Posterior vena cava (tissue), 2 donors: ENCODE measurements at regions not wholly inside any gene's neighbourhood (a gene's known extent, or its start where the extent isn't known, plus 50 kb on each side); places are given as distances from the start of the nearest gene placed in this dataset.
"Not testable (repeated sequence)": the region's sequence is repeated elsewhere in the genome, so short reads cannot be mapped to it uniquely, and the experiment has no call there.

Experiments used
- DNase-seq: peaks from one replicate; pipeline ENCODE4 v3.0.0-alpha.2; 2020; ENCODE audit warnings: low spot score
- intact Hi-C, 2 donors: fragments of 100-400 bp; cut with DNase I; formaldehyde crosslinking; loops; one replicate each; pipeline versions ENCODE4 v1.14.1 to v1.14.2; 2022 to 2023
- donor health status: DM: yes; HTN: yes; CAD: no.
- donor health status: DM: yes; HTN: yes; CAD: no.

DNA sequence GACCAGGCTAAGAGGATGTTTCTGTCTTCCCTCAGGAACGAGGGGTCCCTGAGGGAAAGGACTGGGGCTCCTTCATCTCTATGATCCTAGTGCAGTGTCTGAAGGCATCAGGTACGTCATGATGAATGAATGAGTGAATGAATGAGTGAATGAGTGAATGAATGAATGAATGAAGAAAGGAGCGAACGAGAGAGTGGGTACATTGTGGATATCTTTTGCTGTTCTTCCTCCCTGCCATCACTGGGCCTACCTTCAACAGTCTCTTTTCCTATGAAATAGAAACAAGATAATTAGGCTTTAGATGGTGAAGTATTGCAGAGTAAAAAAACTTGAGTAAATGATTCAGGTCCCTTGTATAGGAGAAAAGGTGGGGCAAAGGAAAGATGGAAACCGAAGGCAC is 111.3 kb upstream of the CRHR1 start:
- no peak for DNase-seq
- intact Hi-C loops, result no loop called here

- DNase-seq, intact Hi-C loops: not testable (repeated sequence)
Measured at GRCh38 chr17:45673759-45674158, 110.4 kb upstream of the CRHR1 start.

- intact Hi-C loops, result no loop called here
- peak; percentile 37 for DNase-seq
Measured at GRCh38 chr17:45675012-45675411, 109.1 kb upstream of the CRHR1 start.

DNA sequence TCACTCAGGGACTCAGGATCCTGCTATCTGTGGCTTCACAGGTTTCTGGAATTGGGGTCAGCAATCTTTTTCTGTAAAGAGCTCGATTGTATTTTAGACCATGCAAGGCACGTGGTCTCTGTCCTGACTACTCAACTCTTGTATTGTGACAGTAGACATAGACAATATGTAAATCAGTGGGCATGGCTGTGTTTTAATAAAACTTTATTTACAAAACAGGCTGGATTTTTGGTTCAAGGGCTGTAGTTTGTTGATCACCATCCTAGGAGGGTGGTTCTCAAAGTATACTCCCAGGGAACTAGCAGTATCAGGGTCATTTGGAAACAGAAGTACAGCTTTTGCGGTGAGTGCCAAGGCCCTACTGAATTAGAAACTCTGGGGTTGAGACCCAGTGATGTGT is 108.2 kb upstream of the CRHR1 start:
- intact Hi-C loops, result no loop called here
- DNase-seq, result no peak

- intact Hi-C loops, result no loop called here
Measured at GRCh38 chr17:45676695-45677094, 107.4 kb upstream of the CRHR1 start.

GRCh38 chr17:45677770-45678169 is 106.3 kb upstream of the CRHR1 start:
- intact Hi-C loops, result no loop called here
- peak; percentile 53 for DNase-seq

More at GRCh38 chr17:45676695-45677094, 107.4 kb upstream of the CRHR1 start:
- DNase-seq, result peak; percentile 32

DNA sequence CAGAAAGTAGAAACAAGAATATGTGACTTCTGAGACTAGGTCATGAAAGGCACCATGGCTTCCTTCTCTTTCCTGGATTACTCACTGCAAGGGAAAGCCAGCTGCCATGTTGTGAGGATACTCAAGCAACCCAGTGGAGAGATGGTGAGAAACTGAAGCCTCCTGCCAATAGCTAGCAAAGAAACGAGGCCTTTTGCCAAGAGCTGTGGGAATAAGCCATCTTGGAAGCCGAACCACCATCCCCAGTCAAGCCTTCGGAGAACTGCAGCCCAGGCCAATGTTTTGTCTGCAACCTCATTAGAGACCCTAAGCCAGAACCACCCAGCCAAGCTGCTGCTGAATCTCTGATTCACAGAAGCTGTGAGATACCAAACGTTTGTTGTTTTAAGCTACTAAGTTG is 104.7 kb upstream of the CRHR1 start:
- intact Hi-C loops, result no loop called here
- DNase-seq, result no peak

DNA sequence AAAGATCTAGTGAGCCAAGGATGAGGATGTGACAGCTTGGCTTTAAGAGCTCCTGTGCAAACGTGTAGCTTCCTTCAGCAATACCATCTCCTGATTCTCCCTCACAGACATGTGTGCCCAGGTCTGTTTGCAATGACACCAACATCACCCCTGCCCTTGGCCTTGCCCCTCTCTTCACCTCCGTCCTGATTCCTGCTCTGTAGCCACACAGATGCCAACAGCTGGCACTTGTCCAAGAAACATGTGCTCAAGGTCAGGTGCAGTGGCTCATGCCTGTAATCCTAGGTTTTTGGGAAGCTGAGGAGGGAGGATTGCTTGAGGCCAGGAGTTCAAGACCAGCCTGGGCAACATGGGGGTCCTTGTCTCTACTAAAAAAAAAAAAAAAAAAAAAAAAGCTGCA is 103.8 kb upstream of the CRHR1 start:
- intact Hi-C loops, result no loop called here
- DNase-seq, result no peak

- no peak for DNase-seq
- intact Hi-C loops, result no loop called here
Measured at GRCh38 chr17:45681706-45682105, 102.4 kb upstream of the CRHR1 start.

DNA sequence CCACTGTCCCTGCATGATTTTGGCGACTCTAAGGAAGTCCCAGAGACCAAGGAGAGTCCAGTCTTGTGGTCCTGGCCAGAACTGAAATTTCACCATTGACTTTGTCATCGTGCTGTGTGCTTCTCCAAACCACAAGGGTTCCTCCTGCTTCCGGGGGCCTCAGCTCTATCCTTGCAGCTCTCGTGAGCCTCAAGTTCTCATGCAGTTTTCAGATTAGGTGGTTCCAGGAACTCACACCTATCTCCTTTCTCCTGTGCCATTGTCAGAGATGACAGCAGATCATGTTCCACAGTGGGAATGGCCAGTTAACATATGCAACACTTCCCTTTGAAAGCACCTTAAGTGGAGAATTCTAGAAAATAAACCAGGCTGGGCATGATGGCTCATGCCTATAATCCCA is 97.9 kb upstream of the CRHR1 start:
- intact Hi-C loops, result loop anchor here in 1 of 2 donors (5.0 kb wide), 1 partner anchor 684 kb away; no protein-coding TSS in a partner anchor
- DNase-seq, result no peak

GRCh38 chr17:45687594-45687993 is 96.5 kb upstream of the CRHR1 start:
- intact Hi-C loops, result loop anchor here in 1 of 2 donors (5.0 kb wide), 1 partner anchor 685 kb away; no protein-coding TSS in a partner anchor
- DNase-seq, result no peak

DNA sequence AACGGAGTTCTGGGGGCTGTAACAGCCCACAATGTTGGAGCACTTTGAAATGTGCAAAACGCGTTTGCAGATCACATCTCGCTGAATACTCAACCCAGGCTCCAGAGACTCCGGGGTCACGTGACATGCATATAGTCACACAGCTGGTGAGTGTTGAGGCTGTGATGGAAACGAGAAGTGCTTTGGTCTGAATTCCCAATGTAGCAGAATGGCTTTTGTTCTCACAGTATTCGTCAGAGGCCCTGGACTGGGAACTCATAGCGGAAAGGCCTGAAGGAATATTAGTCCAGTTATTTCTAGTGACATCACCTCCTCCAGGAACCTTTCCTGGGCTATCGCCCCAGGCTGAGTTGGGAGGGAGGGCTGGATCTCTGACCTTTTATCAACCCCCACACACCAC is 95.8 kb upstream of the CRHR1 start:
- no peak for DNase-seq
- intact Hi-C loops, result loop anchor here in 1 of 2 donors (5.0 kb wide), 1 partner anchor 686 kb away; no protein-coding TSS in a partner anchor

DNA sequence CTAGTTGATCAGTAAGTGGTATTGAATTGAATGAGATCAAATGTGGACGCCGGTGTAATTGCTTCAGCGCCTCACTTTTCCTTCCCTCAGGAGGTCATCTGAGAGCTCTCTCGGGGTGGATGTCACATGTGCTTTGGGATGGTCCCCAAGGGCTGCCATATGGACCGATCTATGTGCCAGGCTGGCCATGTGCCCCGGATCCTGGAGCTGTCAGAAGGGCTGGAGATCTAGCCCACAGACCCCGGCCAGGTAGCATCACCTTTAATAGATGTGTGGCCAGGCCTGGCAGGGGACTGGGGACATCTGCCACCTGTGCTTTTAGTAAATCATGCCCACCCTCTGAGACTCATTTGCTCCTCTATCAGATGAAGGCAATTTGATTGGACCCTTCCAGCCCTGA is 95.3 kb upstream of the CRHR1 start:
- peak; percentile 63 for DNase-seq
- intact Hi-C loops, result loop anchor here in 1 of 2 donors (5.0 kb wide), 1 partner anchor 687 kb away; no protein-coding TSS in a partner anchor

DNA sequence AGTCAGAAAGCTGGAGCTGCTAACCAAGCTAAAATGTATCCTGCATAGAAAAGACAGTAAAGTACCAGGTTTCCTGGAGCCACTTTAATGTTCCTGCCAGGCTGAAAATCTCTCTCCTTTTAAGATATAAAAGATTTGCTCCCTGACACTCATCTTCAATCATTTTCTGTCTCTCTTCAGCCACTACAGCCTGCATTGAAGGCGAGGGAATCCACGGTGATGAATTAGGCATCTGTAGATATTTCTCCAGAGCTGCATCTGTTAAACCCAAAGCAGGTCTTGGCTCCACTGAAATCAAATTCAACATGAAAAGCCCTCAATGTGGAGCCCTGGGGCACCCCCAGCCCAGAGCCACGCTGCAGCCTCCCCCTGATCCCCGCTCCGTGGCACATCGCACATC is 94.7 kb upstream of the CRHR1 start:
- no peak for DNase-seq
- intact Hi-C loops, result loop anchor here in 1 of 2 donors (5.0 kb wide), 1 partner anchor 687 kb away; no protein-coding TSS in a partner anchor

- intact Hi-C loops, result no loop called here
- no peak for DNase-seq
Measured at GRCh38 chr17:45690625-45691275, 93.4 kb upstream of the CRHR1 start.

DNA sequence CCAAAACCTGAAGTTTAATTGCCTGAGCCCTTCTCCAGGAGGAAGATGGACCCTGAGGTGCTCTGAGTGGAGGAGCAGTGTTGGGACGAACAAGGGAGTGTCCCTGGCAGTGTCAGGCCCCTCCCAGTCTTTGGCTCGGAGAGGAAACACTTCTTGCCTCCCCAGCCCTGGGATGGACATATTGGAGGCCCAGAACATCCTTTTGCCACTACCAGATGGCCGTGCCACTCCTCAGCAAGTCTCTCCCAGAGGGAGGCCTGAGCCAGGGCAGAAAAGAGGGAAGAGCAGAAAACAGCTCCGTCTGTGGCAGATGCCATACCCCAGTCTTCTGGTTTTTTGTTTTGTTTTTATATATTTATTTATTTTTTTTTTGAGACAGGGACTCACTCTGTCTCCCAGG is 91.5 kb upstream of the CRHR1 start:
- intact Hi-C loops, result no loop called here
- no peak for DNase-seq

- intact Hi-C loops, result no loop called here
Measured at GRCh38 chr17:45693792-45694191, 90.3 kb upstream of the CRHR1 start.

DNA sequence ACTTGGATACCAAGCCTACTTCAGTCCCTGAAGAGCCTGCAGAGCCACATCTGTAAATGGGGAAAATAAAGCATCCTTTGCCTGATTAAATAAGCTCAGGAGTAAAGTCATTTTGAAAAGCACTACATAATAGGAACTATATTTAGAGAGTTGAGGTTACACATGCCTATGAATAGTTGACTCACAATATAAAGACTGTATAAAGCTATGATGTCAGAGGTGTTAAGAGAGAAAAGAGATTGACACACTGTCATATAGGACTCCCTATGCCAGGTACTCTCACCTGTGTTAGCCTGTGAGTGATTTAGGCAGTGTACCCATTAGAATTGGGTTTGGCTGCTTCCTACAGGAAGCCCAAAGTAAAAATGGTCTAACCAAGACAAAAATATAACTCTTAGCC is 87.7 kb upstream of the CRHR1 start:
- DNase-seq, result no peak
- intact Hi-C loops, result no loop called here

More at GRCh38 chr17:45693792-45694191, 90.3 kb upstream of the CRHR1 start:
- no peak for DNase-seq

GRCh38 chr17:45697076-45697475 is 87.0 kb upstream of the CRHR1 start:
- intact Hi-C loops, result no loop called here
- DNase-seq, result no peak

DNA sequence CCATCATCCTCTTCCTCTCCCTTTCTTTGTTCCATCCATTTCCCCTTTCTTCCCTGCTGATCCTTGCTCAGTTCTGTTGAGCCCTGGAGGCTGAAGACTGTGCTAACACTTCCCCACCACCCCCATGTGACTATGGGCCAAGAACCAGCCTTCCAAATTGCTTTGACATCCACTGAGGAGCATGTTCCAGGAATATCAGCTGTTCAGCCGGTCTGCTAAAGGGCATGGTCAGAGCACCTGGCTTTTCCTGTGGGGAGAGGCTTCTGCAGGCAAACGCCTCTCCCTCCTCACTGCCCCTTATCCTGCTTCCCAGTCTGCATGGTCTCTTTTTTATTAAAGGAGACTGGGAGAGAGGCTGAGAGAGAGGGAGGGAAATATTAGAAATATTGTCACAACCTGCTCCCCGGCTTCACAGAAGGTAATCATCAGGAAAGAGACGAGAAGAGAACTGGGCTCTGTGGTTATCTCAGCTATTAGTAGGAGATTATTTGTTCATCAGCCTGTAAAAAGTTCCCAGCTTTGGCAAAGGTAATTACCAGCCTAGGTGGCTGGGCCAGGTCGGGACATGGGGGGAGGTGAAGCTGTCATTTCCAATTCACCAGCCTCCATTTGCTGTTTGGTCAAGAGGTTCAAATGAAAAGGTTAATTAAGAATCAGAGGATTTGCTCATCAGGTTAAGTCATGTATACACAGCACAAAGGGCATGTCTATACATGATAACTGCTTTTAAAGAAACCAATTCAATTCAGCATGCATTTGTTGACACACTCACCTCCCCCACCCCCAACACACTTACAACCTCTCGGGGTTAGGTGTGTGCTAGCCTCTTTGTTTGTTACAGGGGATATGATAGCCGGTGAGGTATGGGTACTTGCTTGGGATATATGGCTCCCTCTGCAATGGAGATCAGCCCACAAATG is 83.7 kb upstream of the CRHR1 start:
- intact Hi-C loops, result no loop called here
- no peak for DNase-seq
